ENCODE measurements at regions not wholly inside any gene's neighbourhood (a gene's known extent, or its start where the extent isn't known, plus 50 kb on each side); places are given as distances from the start of the nearest gene placed in this dataset.

DNA sequence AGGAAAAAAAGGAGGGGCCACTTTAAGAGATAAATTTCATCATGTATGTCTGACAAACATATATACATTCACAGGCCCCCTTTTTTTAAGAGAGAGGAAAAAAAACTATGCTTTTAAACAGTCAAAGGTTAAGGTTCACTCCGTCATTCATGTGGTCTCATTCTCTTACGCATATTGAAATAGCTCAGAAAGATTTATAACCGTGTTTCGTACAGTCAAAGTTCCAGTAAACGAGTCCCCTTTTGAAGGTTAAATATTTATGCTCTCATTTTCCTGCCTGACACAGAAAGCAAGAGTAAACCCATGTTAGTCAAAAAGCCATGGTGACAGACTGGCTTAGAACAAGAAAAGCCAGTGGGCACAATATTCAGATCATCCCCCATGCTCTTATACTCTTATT is 248.0 kb upstream of the ARRDC4 start:
- DNase-seq (ENCODE audit: extremely low read depth, low read depth) = no peak
- no peak for TF ChIP-seq CTCF (IDR thresholded peaks at IDR 0.05; ENCODE audit: low read depth, low read length)

GRCh38 chr15:97717806-97718205 is 242.7 kb upstream of the ARRDC4 start:
- no peak for TF ChIP-seq CTCF (IDR thresholded peaks at IDR 0.05; ENCODE audit: low read depth, low read length)
- no peak for DNase-seq (ENCODE audit: extremely low read depth, low read depth)

GRCh38 chr15:97718509-97718908 is 242.0 kb upstream of the ARRDC4 start:
- no peak for TF ChIP-seq CTCF (IDR thresholded peaks at IDR 0.05; ENCODE audit: low read depth, low read length)
- DNase-seq (ENCODE audit: extremely low read depth, low read depth) = no peak

DNA sequence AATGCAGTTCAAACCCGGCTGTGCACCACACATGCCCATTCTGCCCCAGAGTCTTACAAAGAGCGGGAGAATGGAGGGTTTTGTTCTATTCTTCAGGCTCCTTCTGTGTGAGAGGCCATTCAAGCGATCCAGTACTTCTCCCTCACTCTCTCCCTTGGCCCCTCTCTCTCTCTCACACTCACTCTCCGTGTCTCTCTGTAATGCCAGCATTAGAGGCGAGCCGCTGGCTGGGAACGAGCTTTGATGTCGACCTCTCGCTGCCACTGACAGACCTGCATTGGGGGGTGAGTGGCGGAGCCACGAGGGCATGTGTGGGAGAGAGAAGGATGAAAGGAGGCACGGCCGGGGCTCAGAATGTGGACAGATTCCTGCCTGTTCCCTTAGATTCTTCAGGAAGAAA is 231.7 kb upstream of the ARRDC4 start:
- DNase-seq (ENCODE audit: extremely low read depth, low read depth) = no peak
- no peak for TF ChIP-seq CTCF (IDR thresholded peaks at IDR 0.05; ENCODE audit: low read depth, low read length)

GRCh38 chr15:97729270-97729669 is 231.2 kb upstream of the ARRDC4 start:
- no peak for DNase-seq (ENCODE audit: extremely low read depth, low read depth)
- TF ChIP-seq CTCF (IDR thresholded peaks at IDR 0.05; ENCODE audit: low read depth, low read length) = no peak

DNA sequence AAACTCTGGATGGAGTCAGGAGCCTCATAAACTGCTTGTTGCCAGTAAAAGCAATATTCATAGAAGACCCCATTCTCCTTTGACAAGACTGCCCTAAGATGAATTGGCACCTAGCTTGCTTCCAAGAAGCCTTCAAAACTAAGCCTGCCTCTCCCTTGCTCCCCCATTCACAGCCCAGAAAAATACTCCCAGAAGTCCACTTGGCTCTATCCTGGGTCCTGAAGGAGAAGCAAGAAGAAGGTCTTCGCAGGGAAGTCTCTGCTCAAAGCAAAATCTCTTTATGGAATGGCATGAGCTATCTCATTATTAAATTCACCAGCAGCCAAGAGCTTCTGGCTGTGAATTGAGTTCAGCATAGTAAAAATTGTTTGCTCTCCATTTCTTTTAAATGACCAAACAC is 230.2 kb upstream of the ARRDC4 start:
- no peak for TF ChIP-seq CTCF (IDR thresholded peaks at IDR 0.05; ENCODE audit: low read depth, low read length)
- DNase-seq (ENCODE audit: extremely low read depth, low read depth) = no peak

DNA sequence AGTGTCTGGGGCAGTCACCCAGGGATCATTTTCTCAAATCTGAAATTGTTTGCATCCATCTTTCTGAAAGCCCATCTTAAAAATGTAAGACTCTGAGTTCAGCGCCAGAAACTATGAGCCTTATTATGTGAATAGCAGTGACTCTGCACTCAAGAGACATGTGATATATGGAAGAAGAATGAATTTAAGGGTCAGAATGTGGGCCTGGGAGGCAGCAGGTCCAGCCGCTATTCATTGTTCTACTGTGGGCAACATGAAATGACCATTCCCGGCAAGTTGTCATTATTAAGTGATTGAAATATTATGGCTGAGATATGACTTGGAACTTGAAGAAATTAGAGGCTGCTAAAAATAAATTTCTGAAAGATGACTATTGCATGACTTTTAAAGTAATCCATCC is 228.6 kb upstream of the ARRDC4 start:
- DNase-seq (ENCODE audit: extremely low read depth, low read depth) = no peak
- TF ChIP-seq CTCF (IDR thresholded peaks at IDR 0.05; ENCODE audit: low read depth, low read length) = no peak

All from AG09319 (cell line).